Hepatocyte (in vitro differentiated cells): ENCODE measurements at regions not wholly inside any gene's neighbourhood (a gene's known extent, or its start where the extent isn't known, plus 50 kb on each side); places are given as distances from the start of the nearest gene placed in this dataset.
"Not testable (repeated sequence)": the region's sequence is repeated elsewhere in the genome, so short reads cannot be mapped to it uniquely, and the experiment has no call there.

Experiments
- DNase-seq: peaks from one replicate; pipeline ENCODE4 v3.0.0-alpha.2; 2016; ENCODE audit warnings: low spot score
- H2AFZ ChIP-seq: fragments of 200-600 bp; sonication (generic); 2 replicates; pipeline ENCODE4 v1.6.0; 2016; ENCODE audit warnings: antibody characterized with exemption, mild to moderate bottlenecking
- H3K27ac ChIP-seq: fragments of 200-600 bp; sonication (generic); 2 replicates; pipeline ENCODE4 v1.5.1; 2016; ENCODE audit warnings: mild to moderate bottlenecking
- H3K27me3 ChIP-seq: fragments of 200-600 bp; sonication (generic); 2 replicates; pipeline ENCODE4 v1.6.1; 2016
- H3K36me3 ChIP-seq: fragments of 200-600 bp; sonication (generic); replicated peaks from 2 replicates; pipeline ENCODE4 v1.5.1; 2016; ENCODE audit warnings: low read depth; ENCODE audit not compliant: insufficient read depth
- H3K4me1 ChIP-seq: fragments of 200-600 bp; sonication (generic); 2 replicates; pipeline ENCODE4 v1.5.1; 2016; ENCODE audit warnings: mild to moderate bottlenecking, moderate library complexity; ENCODE audit not compliant: insufficient read depth
- H3K4me2 ChIP-seq: fragments of 200-600 bp; sonication (generic); 2 replicates; pipeline ENCODE4 v1.6.0; 2016
- H3K4me3 ChIP-seq: fragments of 200-600 bp; sonication (generic); 2 replicates; pipeline ENCODE4 v1.5.1; 2016; ENCODE audit warnings: mild to moderate bottlenecking
- H3K79me2 ChIP-seq: fragments of 200-600 bp; sonication (generic); 2 replicates; pipeline ENCODE4 v1.6.0; 2017; ENCODE audit warnings: mild to moderate bottlenecking
- H3K9me2 ChIP-seq: fragments of 200-600 bp; sonication (generic); replicated peaks from 2 replicates; pipeline ENCODE4 v1.6.0; 2017; ENCODE audit warnings: mild to moderate bottlenecking; ENCODE audit not compliant: insufficient read depth
- H3K9me3 ChIP-seq: fragments of 200-600 bp; sonication (generic); 2 replicates; pipeline ENCODE4 v1.5.1; 2016; ENCODE audit warnings: low read depth, mild to moderate bottlenecking
- H4K20me1 ChIP-seq: fragments of 200-600 bp; sonication (generic); 2 replicates; pipeline ENCODE4 v1.6.0; 2016; ENCODE audit warnings: mild to moderate bottlenecking; ENCODE audit not compliant: insufficient read depth, poor library complexity, severe bottlenecking
- EZH2 ChIP-seq: fragments of 200-600 bp; sonication (generic); IDR thresholded peaks from 2 replicates; pipeline ENCODE4 v1.6.1; 2016; ENCODE audit warnings: antibody characterized with exemption, mild to moderate bottlenecking, borderline replicate concordance
- EZH2phosphoT487 ChIP-seq: fragments of 200-600 bp; sonication (generic); IDR thresholded peaks from one replicate; pipeline ENCODE4 v1.6.1; 2018; ENCODE audit warnings: antibody characterized with exemption, mild to moderate bottlenecking, low read depth, moderate library complexity; ENCODE audit not compliant: unreplicated experiment, severe bottlenecking
- WGBS: methylation state at CpG from one replicate; pipeline ENCODE4 v1.1.6; 2016; ENCODE audit warnings: low lambda C conversion rate; ENCODE audit errors: missing lambda C conversion rate; 5-methylcytosine and 5-hydroxymethylcytosine counted together
- TF ChIP-seq, protein P1 (sequence below): fragments of 200-600 bp; sonication (generic); IDR thresholded peaks from 2 replicates; pipeline ENCODE4 v1.5.1; 2016; ENCODE audit warnings: antibody characterized with exemption, mild to moderate bottlenecking; ENCODE audit not compliant: poor library complexity

DNA sequence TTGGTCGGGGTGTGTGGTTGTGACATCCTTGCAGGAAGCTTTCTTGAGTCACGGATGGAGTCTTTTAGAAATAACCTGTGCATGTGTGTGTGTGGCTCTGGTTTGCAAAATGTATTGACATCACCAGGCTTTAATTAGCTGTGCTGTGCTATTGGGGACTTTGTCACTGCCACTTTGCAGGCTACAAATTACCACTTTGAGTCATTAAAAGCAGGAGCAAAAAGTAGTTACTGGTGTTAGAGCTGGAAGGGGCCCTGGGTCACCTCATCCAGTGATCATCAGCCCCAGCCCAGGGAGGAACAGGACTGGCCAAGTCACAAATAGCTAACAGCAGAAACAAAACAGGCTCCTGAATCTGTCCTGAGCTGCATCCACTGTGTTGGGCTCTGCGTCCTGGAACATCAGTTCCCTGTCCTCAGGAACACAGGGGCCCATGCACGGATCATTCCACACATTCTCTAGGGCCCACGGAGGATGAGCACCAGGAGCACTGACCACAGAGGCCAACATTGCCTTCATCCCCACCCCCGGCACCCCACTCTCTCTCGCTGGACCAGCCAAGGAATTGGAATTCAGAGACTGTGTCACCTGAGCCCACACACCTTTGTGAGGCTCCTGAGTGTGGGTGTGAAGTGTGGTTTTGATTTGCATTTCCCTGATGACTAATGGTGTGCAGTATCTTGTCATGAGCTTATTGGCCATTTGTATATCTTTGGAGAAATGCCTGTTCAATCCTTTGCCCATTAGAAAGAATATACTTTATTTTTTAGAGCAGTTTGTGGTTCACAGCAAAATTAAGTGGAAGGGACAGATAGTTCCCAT is 280.1 kb upstream of the C1orf174 start:
- Histone ChIP-seq H3K27me3 (no peaks in the 10 kb centered on the region), H3K4me3 (no peak overlapping the region), H2AFZ (no peak overlapping the region), H3K4me2 (no peak overlapping the region), H4K20me1 (no peaks in the 10 kb centered on the region), H3K27ac (no peak overlapping the region), H3K4me1 (no peaks in the 10 kb centered on the region), H3K9me3 (no peaks in the 10 kb centered on the region), H3K36me3 (no peaks in the 10 kb centered on the region), H3K79me2 (no peaks in the 10 kb centered on the region), H3K9me2 (no peaks in the 10 kb centered on the region)
- DNase-seq: no peak
- TF ChIP-seq EZH2phosphoT487: no peak
- no peak for TF ChIP-seq EZH2
- TF ChIP-seq, protein P1, sequence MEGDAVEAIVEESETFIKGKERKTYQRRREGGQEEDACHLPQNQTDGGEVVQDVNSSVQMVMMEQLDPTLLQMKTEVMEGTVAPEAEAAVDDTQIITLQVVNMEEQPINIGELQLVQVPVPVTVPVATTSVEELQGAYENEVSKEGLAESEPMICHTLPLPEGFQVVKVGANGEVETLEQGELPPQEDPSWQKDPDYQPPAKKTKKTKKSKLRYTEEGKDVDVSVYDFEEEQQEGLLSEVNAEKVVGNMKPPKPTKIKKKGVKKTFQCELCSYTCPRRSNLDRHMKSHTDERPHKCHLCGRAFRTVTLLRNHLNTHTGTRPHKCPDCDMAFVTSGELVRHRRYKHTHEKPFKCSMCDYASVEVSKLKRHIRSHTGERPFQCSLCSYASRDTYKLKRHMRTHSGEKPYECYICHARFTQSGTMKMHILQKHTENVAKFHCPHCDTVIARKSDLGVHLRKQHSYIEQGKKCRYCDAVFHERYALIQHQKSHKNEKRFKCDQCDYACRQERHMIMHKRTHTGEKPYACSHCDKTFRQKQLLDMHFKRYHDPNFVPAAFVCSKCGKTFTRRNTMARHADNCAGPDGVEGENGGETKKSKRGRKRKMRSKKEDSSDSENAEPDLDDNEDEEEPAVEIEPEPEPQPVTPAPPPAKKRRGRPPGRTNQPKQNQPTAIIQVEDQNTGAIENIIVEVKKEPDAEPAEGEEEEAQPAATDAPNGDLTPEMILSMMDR: no peak
- 85% methylated on average over 7 of the region's 7 CpGs for WGBS

DNA sequence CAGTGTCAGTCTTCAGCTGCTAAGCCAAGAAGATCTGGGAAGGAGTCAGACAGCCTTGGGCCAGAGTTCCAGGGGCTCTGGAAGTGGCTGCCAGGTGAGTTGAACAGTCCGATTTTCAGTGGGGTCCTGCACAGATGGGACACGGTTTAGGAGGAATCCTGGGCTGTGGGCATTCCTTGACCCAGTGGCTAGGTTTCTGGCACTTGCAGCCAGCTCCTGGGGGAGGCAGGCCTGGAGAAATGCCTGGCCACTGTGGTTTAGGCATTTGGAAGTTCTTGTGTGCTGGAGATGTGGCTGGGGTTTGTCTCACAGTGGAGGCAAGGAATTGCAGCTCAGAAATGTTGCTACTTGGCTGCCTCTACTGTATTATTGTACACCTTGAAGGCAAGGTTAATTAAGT is 286.4 kb upstream of the C1orf174 start:
- H3K4me1 ChIP-seq, H3K36me3 ChIP-seq, H3K9me3 ChIP-seq, H2AFZ ChIP-seq, H3K79me2 ChIP-seq, DNase-seq, H3K4me3 ChIP-seq, H3K27me3 ChIP-seq, H4K20me1 ChIP-seq, H3K9me2 ChIP-seq, H3K4me2 ChIP-seq, H3K27ac ChIP-seq: not testable (repeated sequence)
- 87% methylated on average over 2 of the region's 2 CpGs for WGBS

DNA sequence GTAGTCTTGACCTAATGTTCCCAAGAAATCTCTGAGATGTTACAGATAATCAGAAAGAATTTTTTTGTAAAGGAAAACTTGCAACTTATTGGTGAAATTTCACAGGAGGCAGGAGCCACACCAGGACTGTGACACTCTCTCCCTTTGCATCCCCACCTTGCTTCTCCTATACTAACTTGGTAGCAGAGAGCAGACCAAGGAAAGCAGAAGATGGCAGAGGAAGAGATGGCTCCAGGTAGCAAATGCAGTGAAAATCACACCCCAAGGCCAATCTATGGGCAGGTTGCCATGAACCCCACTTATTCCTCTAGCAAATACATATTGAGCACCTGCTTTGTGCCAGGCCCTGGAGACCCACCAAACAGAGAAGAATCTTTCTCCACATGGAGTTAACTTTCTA is 303.4 kb upstream of the C1orf174 start:
- H3K27ac ChIP-seq: no peak overlapping the region
- no peaks in the 10 kb centered on the region for H3K9me3 ChIP-seq
- no peaks in the 10 kb centered on the region for H3K79me2 ChIP-seq
- no peak overlapping the region for H3K4me2 ChIP-seq
- no peaks in the 10 kb centered on the region for H3K27me3 ChIP-seq
- DNase-seq: no peak
- no peaks in the 10 kb centered on the region for H3K4me1 ChIP-seq
- no peaks in the 10 kb centered on the region for H3K36me3 ChIP-seq
- H2AFZ ChIP-seq: no peak overlapping the region
- no peaks in the 10 kb centered on the region for H3K9me2 ChIP-seq
- no peak for TF ChIP-seq EZH2
- no peak for TF ChIP-seq EZH2phosphoT487
- TF ChIP-seq, protein P1: no peak
- H3K4me3 ChIP-seq: no peak overlapping the region
- H4K20me1 ChIP-seq: no peaks in the 10 kb centered on the region

DNA sequence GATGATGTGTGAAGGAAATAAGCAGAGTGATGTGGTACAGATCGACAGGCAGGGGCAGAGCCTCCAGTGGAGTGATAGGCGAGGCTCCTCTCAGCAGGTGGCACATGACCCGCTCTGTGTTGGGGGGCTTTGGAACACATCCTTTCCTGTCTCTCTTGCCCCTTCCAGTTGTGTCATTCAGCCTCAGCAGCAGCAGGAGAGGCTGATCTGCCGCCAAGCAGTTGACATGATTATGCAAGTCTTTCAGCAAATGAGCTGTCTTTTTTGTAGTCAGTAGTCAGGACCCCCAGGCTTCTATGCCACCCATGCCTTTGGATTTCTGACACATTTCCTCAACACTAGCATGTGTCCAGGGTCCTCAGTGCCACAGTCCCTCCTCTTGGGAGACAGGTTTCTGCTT is 307.1 kb upstream of the C1orf174 start:
- TF ChIP-seq, protein P1: no peak
- TF ChIP-seq EZH2phosphoT487 (no peak), EZH2 (no peak)
- no peaks in the 10 kb centered on the region for H4K20me1 ChIP-seq
- H3K36me3 ChIP-seq: no peaks in the 10 kb centered on the region
- H3K27ac ChIP-seq: no peak overlapping the region
- H3K4me2 ChIP-seq: no peak overlapping the region
- H3K4me1 ChIP-seq: no peaks in the 10 kb centered on the region
- DNase-seq: no peak
- 87% methylated on average over 4 of the region's 4 CpGs for WGBS
- H3K4me3 ChIP-seq: no peak overlapping the region
- H3K27me3 ChIP-seq: no peaks in the 10 kb centered on the region
- no peak overlapping the region for H2AFZ ChIP-seq
- no peaks in the 10 kb centered on the region for H3K9me3 ChIP-seq
- H3K9me2 ChIP-seq: no peaks in the 10 kb centered on the region
- no peaks in the 10 kb centered on the region for H3K79me2 ChIP-seq
